HG02588 (cell line): ENCODE measurements at regions not wholly inside any gene's neighbourhood (a gene's known extent, or its start where the extent isn't known, plus 50 kb on each side); places are given as distances from the start of the nearest gene placed in this dataset.
A peak's percentile ranks its signal among the peaks of the same experiment; 100 is the strongest.
"Not testable (repeated sequence)": the region's sequence is repeated elsewhere in the genome, so short reads cannot be mapped to it uniquely, and the experiment has no call there.

Experiments
- ATAC-seq: cut with Tn5 transposase; IDR thresholded peaks from one replicate; pipeline ENCODE4 v1.9.1; 2021; ENCODE audit warnings: mild to moderate bottlenecking, moderate library complexity; ENCODE audit not compliant: unreplicated experiment

- ATAC-seq: not testable (repeated sequence)
Measured at GRCh38 chr16:46388354-46388753, 232.8 kb downstream of the SHCBP1 start.

- not testable (repeated sequence) for ATAC-seq
Measured at GRCh38 chr16:46387720-46388119, 233.5 kb downstream of the SHCBP1 start.

GRCh38 chr16:46386805-46387620, 234.2 kb downstream of the SHCBP1 start:
- peak; percentile 5 for ATAC-seq

GRCh38 chr16:46386110-46386771, 234.9 kb downstream of the SHCBP1 start:
- not testable (repeated sequence) for ATAC-seq

- not testable (repeated sequence) for ATAC-seq
Measured at GRCh38 chr16:46384285-46385061, 236.7 kb downstream of the SHCBP1 start.

DNA sequence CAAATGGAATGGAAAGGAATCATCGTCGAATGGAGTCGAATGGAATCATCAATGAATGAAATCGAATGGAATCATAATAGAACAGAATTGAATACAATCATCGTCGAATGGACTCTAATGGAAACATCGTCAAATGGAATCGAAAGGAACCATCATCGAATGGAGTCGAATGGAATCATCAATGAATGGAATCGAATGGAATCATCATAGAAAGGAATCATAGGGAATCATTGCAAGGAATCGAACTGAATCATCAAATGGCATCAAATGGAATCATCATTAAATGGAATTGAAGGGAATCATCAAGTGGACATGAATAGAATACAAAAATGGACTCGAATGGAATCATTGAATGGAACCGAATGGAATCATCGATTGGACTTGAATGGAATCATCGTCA, 237.6 kb downstream of the SHCBP1 start:
- not testable (repeated sequence) for ATAC-seq

DNA sequence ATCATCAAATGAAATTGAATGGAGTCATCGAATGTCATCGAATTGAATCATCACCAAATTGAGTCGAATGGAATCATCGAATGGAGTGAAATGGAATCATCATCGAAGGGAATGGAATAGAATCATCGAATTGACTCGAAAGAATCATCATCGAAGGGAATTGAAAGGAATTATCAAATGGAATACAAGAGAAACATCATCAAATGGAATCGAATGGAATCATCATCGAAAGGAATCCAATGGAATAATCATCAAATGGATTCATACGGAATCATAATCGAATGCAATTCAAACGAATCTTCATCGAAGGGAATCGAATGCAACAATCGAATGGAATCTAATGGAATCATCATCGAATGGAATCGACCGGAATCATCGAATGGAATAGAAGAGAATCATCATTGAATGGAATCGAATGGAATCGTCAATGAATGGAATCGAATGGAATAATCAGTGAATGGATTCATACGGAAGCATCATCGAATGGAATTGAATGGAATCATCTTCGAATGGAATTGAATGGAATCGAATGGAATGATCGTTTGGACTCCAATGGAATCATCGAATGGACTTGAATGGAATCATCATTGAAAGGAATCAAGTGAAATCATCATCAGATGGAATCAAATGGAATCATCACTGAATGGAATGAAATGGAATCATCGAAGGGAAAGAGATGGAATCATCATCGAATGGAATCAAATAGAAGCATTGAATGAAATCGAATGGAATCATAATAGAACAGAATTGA, 238.2 kb downstream of the SHCBP1 start:
- ATAC-seq: not testable (repeated sequence)

DNA sequence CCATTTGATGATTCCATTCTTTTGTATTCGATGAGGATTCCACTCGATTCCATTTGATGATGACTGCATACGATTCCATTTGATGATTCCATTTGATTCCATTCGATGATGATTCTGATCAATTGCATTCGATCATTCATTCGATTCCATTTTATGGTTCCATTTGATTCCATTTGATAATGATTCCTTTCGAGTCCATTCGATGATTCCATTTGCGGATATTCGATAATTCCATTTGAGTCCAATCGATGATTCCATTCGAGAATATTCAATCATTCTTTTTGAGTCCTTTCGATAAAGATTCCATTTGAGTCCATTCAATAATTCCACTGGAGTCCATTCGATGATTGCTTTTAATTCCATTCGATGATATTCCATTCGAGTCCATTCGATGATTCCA, 239.1 kb downstream of the SHCBP1 start:
- ATAC-seq: not testable (repeated sequence)

- not testable (repeated sequence) for ATAC-seq
Measured at GRCh38 chr16:46381344-46381743, 239.8 kb downstream of the SHCBP1 start.
